SH-SY5Y (cell line): ENCODE measurements at regions not wholly inside any gene's neighbourhood (a gene's known extent, or its start where the extent isn't known, plus 50 kb on each side); places are given as distances from the start of the nearest gene placed in this dataset.

ENCODE experiments used
- GATA2 ChIP-seq: IDR thresholded peaks from 2 replicates; pipeline ENCODE4 v1.6.1; 2011; ENCODE audit warnings: mild to moderate bottlenecking, low read depth, low read length
- GATA3 ChIP-seq: IDR thresholded peaks from 2 replicates; pipeline ENCODE4 v1.6.1; 2011; ENCODE audit warnings: low read depth, mild to moderate bottlenecking, low read length, moderate library complexity

DNA sequence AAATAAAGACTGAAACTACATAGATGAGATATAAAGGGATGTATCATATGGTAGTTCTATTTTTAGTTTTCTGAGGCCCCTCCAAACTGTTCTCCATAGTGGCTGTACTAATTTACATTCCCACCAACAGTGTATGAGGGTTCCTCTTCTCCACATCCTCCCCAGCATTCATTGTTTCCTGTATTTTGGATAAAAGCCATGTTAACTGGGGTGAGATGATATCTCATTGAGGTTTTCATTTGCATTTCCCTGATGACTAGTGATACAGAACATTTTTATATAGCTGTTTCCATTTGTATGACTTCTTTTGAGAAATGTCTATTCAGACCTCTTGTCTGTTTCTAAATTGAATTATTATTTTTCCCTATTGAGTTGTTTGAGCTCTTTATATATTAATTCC, 229.3 kb downstream of the RFPL4B start:
- no peak for TF ChIP-seq GATA2
- TF ChIP-seq GATA3 = no peak
